Choroid plexus epithelial cell (primary cell): ENCODE measurements at regions not wholly inside any gene's neighbourhood (a gene's known extent, or its start where the extent isn't known, plus 50 kb on each side); places are given as distances from the start of the nearest gene placed in this dataset.
"Not testable (repeated sequence)": the region's sequence is repeated elsewhere in the genome, so short reads cannot be mapped to it uniquely, and the experiment has no call there.

Experiments used
- DNase-seq: peaks from one replicate; pipeline ENCODE4 v3.0.0-alpha.2; 2010; ENCODE audit warnings: low read depth
- H3K4me3 ChIP-seq: 2 replicates; pipeline ENCODE4 v1.5.1; 2011; ENCODE audit warnings: low read depth, mild to moderate bottlenecking, control low read depth, low read length, moderate library complexity
- CTCF ChIP-seq: conservative IDR thresholded peaks from 2 replicates; pipeline ENCODE4 v1.5.1; 2011; ENCODE audit warnings: low read depth, mild to moderate bottlenecking, control low read depth, inconsistent platforms, low read length, moderate library complexity

- H3K4me3 ChIP-seq, result no peak overlapping the region
Measured at GRCh38 chr14:101689039-101689501, 72.4 kb upstream of the PPP2R5C start.

GRCh38 chr14:101689966-101690365 is 71.5 kb upstream of the PPP2R5C start:
- DNase-seq, H3K4me3 ChIP-seq: not testable (repeated sequence)

More at GRCh38 chr14:101689039-101689501, 72.4 kb upstream of the PPP2R5C start:
- no peak for DNase-seq
- TF ChIP-seq CTCF, result no peak

GRCh38 chr14:101695659-101696058 is 65.8 kb upstream of the PPP2R5C start:
- no peak overlapping the region for H3K4me3 ChIP-seq
- no peak for TF ChIP-seq CTCF
- DNase-seq, result no peak

GRCh38 chr14:101704140-101704539 is 57.4 kb upstream of the PPP2R5C start:
- no peak for DNase-seq
- no peak for TF ChIP-seq CTCF

GRCh38 chr14:101705733-101706508 is 55.6 kb upstream of the PPP2R5C start:
- peak overlapping the region; percentile 30 for H3K4me3 ChIP-seq
- DNase-seq, result peak; percentile 74

More at GRCh38 chr14:101704140-101704539, 57.4 kb upstream of the PPP2R5C start:
- no peak overlapping the region for H3K4me3 ChIP-seq

GRCh38 chr14:101706509-101707067 is 54.9 kb upstream of the PPP2R5C start:
- H3K4me3 ChIP-seq, result no peak overlapping the region
- no peak for TF ChIP-seq CTCF
- DNase-seq, result no peak

More at GRCh38 chr14:101705733-101706508, 55.6 kb upstream of the PPP2R5C start:
- no peak for TF ChIP-seq CTCF

- DNase-seq, result peak; percentile 94
- peak; percentile 78 for TF ChIP-seq CTCF
- no peak overlapping the region for H3K4me3 ChIP-seq
Measured at GRCh38 chr14:101707068-101707842, 54.3 kb upstream of the PPP2R5C start.
